ACC112 (cell line): ENCODE measurements at regions not wholly inside any gene's neighbourhood (a gene's known extent, or its start where the extent isn't known, plus 50 kb on each side); places are given as distances from the start of the nearest gene placed in this dataset.

Experiments
- H2AFZ ChIP-seq: fragments of 200-600 bp; sonication (generic); one replicate; pipeline ENCODE4 v1.6.0; 2017; ENCODE audit warnings: antibody characterized with exemption, low read length; ENCODE audit not compliant: unreplicated experiment
- H3K27ac ChIP-seq: fragments of 200-600 bp; sonication (generic); 2 replicates; pipeline ENCODE4 v1.5.1; 2014; ENCODE audit warnings: low read depth, mild to moderate bottlenecking, antibody characterized with exemption, low read length, moderate library complexity
- H3K27me3 ChIP-seq: fragments of 200-600 bp; sonication (generic); 2 replicates; pipeline ENCODE4 v1.6.1; 2014; ENCODE audit warnings: mild to moderate bottlenecking, antibody characterized with exemption, low read length, moderate library complexity, mixed read lengths; ENCODE audit not compliant: insufficient read depth
- H3K36me3 ChIP-seq: fragments of 200-600 bp; sonication (generic); 2 replicates; pipeline ENCODE4 v1.6.1; 2016; ENCODE audit warnings: mild to moderate bottlenecking, antibody characterized with exemption, low read length, moderate library complexity, mixed read lengths; ENCODE audit not compliant: insufficient read depth
- H3K4me1 ChIP-seq: fragments of 200-600 bp; sonication (generic); one replicate; pipeline ENCODE4 v1.6.1; 2016; ENCODE audit warnings: low read length, mixed read lengths; ENCODE audit not compliant: insufficient read depth, unreplicated experiment, control insufficient read depth
- H3K4me3 ChIP-seq: fragments of 200-600 bp; sonication (generic); 2 replicates; pipeline ENCODE4 v1.5.1; 2014; ENCODE audit warnings: mild to moderate bottlenecking, low read depth, low read length
- H3K79me2 ChIP-seq: fragments of 200-600 bp; sonication (generic); one replicate; pipeline ENCODE4 v1.6.0; 2016; ENCODE audit warnings: low read length; ENCODE audit not compliant: control insufficient read depth, unreplicated experiment, insufficient read depth

DNA sequence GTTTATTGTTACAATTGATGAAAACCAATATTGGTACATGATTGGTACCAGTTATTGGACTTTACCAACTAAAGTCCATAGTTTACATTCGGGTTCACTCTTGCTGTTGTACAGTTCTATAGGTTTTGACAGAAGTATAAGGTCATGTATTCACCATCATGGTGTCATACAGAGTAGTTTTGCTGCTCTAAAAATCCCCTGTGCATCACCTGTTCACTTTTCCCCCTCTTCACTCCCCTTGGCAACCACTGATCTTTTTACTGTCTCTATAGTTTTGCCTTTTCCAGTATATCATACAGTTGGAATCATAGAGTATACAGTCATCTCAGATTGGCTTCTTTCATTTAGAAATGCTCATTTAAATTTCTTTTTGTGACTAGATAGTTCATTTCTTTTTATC, 51.2 kb upstream of the MED4 start:
- H3K4me1 ChIP-seq = peaks cover 4% of the 10 kb centered on the region
- no peaks in the 10 kb centered on the region for H3K79me2 ChIP-seq
- no peak overlapping the region for H3K4me3 ChIP-seq
- H3K36me3 ChIP-seq = no peaks in the 10 kb centered on the region
- no peak overlapping the region for H2AFZ ChIP-seq
- no peaks in the 10 kb centered on the region for H3K27me3 ChIP-seq
- H3K27ac ChIP-seq = no peak overlapping the region
